NCI-H524 (cell line): ENCODE measurements at regions not wholly inside any gene's neighbourhood (a gene's known extent, or its start where the extent isn't known, plus 50 kb on each side); places are given as distances from the start of the nearest gene placed in this dataset.

Source experiments
- DNase-seq, 2 experiments: peaks; one replicate each; lab custom pipeline; 2025; lab: John Stamatoyannopoulos, UW

DNA sequence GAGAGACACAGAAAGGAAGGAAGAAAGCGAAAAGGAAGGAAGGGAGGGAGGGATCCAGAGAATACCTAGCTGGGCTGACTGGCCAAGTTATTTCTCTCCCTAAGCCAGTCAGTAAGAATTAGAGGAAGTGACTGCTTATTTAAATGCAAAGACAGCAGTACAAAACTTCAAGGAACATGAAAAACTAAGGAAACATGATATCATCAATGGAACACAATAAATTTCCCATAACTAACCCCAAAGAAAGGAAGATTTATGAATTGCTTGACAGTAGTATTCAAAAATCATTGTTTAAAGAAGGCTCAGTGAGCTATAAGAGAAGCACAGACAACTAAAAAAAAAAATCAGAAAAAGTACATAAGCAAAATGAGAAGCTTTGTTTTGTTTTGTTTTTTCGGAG is 252.3 kb upstream of the SASH1 start:
- DNase-seq = no peak

DNA sequence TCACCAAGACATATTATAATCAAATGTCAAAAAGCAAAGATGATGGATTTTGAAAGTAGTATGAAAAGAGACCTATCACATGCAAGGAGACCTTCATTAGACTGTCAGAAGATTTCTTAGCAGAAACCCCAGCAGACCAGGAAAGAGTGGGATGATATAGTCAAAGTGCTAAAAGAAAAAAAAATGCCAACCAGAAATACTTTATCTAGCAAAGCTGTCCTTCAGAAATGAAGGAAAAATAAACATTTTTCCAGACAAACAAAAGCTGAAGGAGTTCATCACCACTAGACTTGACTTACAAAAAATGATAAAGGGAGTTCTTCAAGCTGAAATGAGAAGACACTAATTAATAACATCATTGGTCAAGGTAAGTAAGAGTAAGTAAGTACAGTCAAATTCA is 251.2 kb upstream of the SASH1 start:
- no peak for DNase-seq

- no peak for DNase-seq
These were observed 239.2 kb upstream of the SASH1 start for GRCh38 chr6:148103436-148103835.

DNA sequence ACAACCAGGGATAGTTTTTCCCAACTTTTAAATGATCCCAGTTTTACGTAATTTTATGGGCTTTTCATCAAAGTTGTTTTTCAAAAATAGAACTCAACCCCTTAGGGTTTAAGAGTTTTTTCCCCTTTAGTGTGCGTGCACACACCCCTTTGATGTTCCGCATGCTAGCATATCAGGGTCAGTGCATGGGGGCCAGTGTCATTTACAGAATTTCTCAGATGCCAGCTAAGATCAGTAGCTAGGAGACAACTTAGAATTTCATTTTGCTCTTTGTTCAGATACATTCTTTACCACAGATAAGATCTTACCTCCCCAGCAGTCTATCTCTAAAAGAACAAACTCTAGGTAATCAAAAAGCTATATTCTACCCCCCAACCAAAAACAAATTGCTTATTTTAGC is 238.5 kb upstream of the SASH1 start:
- no peak for DNase-seq

GRCh38 chr6:148105695-148106094 is 236.9 kb upstream of the SASH1 start:
- DNase-seq = no peak

- peak in 1 of 2 experiments; percentile 56 for DNase-seq
These were observed 234.7 kb upstream of the SASH1 start for GRCh38 chr6:148107911-148108310.

DNA sequence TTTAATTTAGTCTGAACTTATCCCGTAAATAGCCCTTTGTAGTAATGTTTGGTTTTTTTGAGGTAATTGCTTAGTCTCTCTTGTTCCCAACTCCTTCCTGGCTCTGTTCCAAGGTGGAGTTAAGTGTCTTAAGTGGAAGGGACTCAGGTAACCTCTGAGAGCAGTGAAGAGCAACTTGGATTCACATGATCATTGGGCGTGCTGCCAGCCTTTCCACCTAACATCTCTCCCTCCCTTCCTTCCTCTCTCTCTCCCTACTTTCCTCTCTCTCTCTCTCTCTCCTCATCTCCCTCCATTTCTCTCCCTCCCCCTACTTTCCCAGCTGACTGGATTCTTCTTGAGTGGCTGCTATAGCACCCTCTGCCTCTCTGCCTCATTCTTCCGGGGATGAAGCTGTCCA is 232.9 kb upstream of the SASH1 start:
- peak; percentile 90 to 95 for DNase-seq

GRCh38 chr6:148110925-148111324 is 231.7 kb upstream of the SASH1 start:
- DNase-seq = no peak

GRCh38 chr6:148112851-148113319 is 229.8 kb upstream of the SASH1 start:
- no peak for DNase-seq

DNA sequence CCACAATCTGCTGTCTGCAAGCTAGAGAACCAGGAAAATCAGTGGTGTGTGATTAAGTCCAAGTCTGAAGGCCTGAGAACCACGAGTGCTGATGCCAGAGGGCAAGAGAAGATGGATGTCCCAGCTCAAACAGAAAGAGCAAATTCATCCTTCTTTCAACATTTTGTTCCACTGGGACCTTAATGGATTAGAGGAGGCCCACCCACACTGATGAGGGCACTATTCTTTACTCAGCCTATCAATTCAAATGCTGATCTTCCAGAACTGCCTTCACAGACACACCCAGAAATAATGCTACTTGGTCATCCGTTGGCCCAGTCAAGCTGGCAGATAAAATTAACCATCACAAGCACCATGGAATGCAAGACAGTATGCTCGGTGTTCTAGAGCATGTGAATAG is 226.6 kb upstream of the SASH1 start:
- DNase-seq = no peak

DNA sequence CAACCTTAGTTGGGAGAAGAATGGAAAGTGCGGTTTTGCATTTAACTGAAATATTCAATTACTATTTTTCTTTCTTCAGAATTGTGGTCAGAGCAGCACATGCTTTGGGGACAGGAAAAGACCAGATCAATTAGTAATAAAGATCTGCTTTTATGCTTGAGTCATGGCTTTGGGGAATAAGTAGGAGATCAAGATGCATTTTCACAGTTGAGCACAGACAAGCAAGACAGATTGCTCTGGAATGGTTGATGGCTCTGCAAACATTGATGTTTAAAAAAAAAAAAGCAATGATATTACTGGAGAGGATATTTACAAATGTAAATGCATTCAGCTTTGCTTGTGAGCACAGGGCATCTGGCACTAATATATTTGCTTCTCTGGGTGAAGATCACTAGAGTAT is 224.4 kb upstream of the SASH1 start:
- DNase-seq = no peak

DNA sequence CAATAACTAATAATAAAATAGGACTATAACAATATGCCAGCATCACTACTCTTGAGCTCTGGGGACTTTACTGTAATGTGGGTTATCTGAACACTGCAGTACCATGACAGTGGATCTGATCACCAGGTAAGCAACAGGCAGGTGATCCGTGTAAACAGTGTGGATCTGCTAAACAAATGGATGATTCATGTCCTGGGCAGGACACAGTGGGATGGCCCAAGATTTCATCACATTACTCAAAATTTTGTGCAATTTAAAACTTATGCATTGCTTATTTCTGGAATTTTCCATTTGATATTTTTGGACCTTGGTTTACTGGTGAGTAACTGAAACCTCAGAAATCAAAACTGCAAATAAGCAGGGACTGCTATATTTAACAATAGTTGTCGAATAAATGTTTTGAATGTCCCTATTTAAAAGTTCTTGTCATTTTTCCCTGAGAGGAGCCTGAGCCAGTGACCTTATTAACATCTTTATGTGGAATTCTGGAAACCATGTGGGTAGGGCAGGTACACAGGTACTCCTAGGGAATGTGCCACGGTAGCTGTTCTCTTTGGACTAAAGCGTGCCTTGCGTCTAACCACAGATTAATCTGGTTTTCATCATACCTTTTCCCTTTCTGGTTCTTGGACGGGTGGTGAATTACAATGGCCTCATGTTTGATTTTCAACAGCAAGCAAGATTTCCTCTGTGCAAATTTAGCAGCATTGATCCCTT is 214.5 kb upstream of the SASH1 start:
- no peak for DNase-seq

DNA sequence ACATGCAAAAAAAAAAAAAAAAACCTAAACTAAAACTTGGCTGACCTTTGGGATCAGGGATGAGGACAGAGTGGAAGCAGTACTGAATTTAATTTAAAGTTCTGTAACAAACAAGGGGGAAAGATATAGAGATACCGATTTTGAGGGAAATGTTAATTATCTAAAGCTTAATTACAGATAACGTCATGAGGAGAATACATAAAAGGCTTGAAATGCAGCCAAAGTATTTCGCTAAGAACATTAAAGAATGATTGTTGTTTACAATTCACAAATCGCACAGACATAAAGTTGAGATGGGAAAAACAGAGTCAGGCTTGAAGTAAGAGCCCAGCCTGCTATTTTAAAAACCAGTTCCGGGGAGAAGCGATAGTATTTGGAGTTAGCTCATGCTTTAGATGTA is 208.0 kb upstream of the SASH1 start:
- no peak for DNase-seq

DNA sequence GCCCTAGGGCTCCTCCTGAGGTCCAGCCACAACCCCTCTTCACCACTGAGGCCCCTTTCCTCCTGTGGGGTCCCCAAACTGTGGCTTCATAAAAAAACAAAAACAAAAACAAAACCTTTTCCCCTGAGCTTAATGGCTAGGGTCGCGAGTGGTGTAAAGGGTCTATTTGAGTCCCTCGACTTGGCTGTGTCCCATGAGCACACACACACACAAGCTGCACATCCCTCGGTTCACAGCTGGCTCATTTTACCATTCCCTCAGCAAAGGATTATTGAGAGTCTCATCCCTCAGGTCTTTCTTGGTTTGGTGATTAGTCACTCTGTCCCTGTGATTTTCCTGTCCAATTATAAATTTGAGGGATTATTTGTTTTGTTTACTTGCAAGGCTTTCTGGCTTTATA is 206.1 kb upstream of the SASH1 start:
- no peak for DNase-seq

GRCh38 chr6:148137652-148138051 is 205.0 kb upstream of the SASH1 start:
- DNase-seq = no peak

DNA sequence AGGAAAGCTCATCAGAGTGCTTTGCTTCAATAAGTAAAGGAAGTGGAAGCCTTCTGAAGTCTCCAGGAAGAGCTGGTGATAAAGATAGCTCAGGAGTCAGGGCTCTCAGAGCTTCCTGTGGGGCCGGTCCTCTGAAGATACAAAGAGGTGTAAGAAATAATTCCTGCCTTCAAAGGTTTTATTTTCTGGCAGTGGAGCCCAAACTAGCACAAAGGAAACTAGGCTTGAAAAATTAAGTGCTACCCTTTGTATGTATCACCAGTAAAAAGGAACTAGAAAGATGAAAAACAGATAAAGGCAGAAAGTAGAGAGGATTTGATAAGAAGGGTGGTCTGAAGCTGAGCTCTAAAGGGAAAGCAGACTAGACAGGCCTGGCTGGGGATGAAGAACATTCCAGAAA is 204.1 kb upstream of the SASH1 start:
- DNase-seq = no peak

GRCh38 chr6:148140772-148141557 is 201.7 kb upstream of the SASH1 start:
- DNase-seq = no peak

DNA sequence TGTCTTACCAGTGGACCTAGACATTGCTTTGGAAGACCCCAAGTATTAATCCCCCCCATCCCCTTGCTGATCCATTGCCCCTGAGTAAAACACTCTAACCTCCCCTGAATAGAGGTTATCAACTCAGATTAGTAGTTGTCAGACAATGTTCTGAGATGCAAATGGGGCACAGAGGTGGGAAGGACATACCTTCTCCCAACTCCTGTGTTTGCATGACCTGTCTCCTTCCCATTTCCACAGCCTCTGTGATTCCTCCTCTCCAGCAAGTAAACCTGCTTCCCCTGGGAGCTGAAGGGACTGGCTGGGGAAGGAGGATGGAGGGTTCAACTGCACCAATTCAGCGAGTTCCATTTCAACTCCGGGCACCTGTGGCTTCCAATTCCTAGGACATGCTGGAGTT is 199.8 kb upstream of the SASH1 start:
- no peak for DNase-seq

- DNase-seq = no peak
These were observed 198.9 kb upstream of the SASH1 start for GRCh38 chr6:148143771-148144170.

GRCh38 chr6:148144917-148145521 is 197.6 kb upstream of the SASH1 start:
- DNase-seq = peak; percentile 54 to 80

DNA sequence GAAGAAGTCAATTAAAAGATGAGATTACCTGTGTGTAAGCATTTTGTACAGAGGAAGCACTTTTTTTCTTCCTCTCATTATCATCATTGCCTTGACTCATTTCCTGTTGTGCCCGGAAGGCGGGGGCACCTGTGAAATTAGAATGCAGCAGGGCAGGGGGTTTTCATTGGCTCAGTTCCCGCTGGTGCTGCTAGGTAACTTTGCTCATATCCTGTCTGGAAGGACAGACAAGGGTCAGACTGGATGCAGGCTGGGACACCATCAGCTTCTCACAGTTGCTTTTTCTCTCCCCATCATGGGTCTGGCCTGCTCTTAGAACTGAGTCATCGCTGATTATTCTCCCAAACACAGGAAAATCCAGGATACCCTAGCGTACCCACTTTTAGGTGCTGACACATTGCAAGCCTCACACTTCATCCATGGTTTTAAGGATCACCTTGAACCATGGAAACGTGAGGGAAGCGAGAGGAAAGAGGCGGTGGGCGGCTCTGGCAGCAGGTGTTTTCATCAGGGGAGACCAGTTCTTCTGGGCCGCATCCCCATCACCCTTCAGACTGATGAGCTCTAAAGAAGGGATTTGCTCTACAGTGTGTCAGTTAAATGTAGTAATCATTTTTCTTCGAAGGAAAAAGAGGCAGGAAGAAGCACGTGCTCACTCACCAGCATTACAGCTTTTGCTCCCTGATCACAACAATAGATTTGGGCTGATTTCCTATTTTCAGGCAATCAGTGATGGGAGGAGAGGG is 195.7 kb upstream of the SASH1 start:
- DNase-seq = no peak

DNA sequence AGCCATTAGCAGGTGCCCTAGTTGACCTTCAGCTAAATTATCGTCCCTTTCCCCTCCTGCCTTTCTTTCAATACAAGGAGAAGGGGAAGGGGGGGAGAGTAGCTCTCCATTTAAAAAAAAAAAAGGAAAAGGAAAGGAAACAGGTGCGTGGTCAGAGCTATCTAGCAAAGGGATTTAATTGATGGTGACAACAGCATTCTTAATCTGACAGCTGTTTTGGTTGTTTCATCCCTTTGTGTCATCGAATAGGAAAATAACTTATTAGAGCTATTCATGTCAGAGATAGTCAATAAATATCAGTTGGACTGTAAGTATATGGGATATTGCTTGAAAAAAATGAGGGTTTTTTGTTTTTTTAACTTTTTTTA is 195.2 kb upstream of the SASH1 start:
- DNase-seq = peak; percentile 5 to 71
